ENCODE measurements at regions not wholly inside any gene's neighbourhood (a gene's known extent, or its start where the extent isn't known, plus 50 kb on each side); places are given as distances from the start of the nearest gene placed in this dataset.

- TF ChIP-seq CTCF (conservative IDR thresholded peaks at IDR 0.05 in 1 of 2, IDR thresholded peaks at IDR 0.05 in 1 of 2; ENCODE audit: low read depth in 1 of 2, low read length in 2 of 2) (no peak), EZH2 (IDR thresholded peaks at IDR 0.05; ENCODE audit: low read length, missing control alignments) (no peak)
Observed at GRCh38 chr17:77740481-77740880, 218.0 kb upstream of the TNRC6C start.
